DND-41 (cell line): ENCODE measurements at regions not wholly inside any gene's neighbourhood (a gene's known extent, or its start where the extent isn't known, plus 50 kb on each side); places are given as distances from the start of the nearest gene placed in this dataset.

ENCODE experiments used
- EZH2 ChIP-seq: IDR thresholded peaks from 3 replicates; pipeline ENCODE4 v1.6.1; 2012; ENCODE audit warnings: borderline replicate concordance, low read depth, mild to moderate bottlenecking, moderate library complexity, low read length, inconsistent platforms; ENCODE audit not compliant: severe bottlenecking
- TF ChIP-seq, protein P1 (sequence below): IDR thresholded peaks from 2 replicates; pipeline ENCODE4 v1.5.1; 2012; ENCODE audit warnings: borderline replicate concordance, low read length, moderate library complexity, mild to moderate bottlenecking; ENCODE audit not compliant: poor library complexity, severe bottlenecking; ENCODE audit errors: extremely low read depth

DNA sequence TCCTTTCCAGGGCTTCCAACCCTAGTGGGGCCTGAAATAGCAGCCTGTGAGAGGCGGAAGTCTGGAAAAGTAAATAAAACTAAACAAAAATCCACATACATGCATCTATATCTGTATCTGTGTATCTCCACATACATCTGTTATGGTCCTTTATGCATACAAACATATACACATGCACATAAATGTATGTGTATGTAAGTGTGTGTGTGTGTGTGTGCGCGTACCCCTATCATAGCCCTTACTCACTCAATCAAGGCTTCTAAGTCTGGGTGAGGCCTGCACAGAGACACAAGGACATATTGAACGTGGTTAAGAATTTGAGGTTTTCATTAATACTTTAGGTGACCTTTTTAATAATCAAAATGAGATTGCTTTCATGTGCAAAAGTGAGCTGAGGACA is 98.9 kb upstream of the CYRIA start:
- TF ChIP-seq, protein P1, sequence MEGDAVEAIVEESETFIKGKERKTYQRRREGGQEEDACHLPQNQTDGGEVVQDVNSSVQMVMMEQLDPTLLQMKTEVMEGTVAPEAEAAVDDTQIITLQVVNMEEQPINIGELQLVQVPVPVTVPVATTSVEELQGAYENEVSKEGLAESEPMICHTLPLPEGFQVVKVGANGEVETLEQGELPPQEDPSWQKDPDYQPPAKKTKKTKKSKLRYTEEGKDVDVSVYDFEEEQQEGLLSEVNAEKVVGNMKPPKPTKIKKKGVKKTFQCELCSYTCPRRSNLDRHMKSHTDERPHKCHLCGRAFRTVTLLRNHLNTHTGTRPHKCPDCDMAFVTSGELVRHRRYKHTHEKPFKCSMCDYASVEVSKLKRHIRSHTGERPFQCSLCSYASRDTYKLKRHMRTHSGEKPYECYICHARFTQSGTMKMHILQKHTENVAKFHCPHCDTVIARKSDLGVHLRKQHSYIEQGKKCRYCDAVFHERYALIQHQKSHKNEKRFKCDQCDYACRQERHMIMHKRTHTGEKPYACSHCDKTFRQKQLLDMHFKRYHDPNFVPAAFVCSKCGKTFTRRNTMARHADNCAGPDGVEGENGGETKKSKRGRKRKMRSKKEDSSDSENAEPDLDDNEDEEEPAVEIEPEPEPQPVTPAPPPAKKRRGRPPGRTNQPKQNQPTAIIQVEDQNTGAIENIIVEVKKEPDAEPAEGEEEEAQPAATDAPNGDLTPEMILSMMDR, result no peak
- TF ChIP-seq EZH2, result no peak
